NOMO-1 treated with dmso at 0.1 percent for 144 hours (cell line): ENCODE measurements at regions not wholly inside any gene's neighbourhood (a gene's known extent, or its start where the extent isn't known, plus 50 kb on each side); places are given as distances from the start of the nearest gene placed in this dataset.
"Not testable (repeated sequence)": the region's sequence is repeated elsewhere in the genome, so short reads cannot be mapped to it uniquely, and the experiment has no call there.

Experiments used
- DNase-seq: peaks from one replicate; lab custom pipeline; 2025; ENCODE audit not compliant: unreplicated experiment; lab: John Stamatoyannopoulos, UW

- not testable (repeated sequence) for DNase-seq
Measured at GRCh38 chr7:149930374-149931068, 56.8 kb downstream of the ATP6V0E2 start.

GRCh38 chr7:149933776-149934175 lies 60.0 kb downstream of the ATP6V0E2 start:
- not testable (repeated sequence) for DNase-seq

- not testable (repeated sequence) for DNase-seq
Measured at GRCh38 chr7:149947346-149947745, 73.6 kb downstream of the ATP6V0E2 start.

GRCh38 chr7:149948444-149948843 lies 74.7 kb downstream of the ATP6V0E2 start:
- DNase-seq = not testable (repeated sequence)

GRCh38 chr7:149949863-149950577 lies 76.3 kb downstream of the ATP6V0E2 start:
- not testable (repeated sequence) for DNase-seq

GRCh38 chr7:149950578-149950924 lies 76.8 kb downstream of the ATP6V0E2 start:
- not testable (repeated sequence) for DNase-seq

- DNase-seq = not testable (repeated sequence)
Measured at GRCh38 chr7:149951579-149951978, 77.8 kb downstream of the ATP6V0E2 start.

- DNase-seq = not testable (repeated sequence)
Measured at GRCh38 chr7:149958880-149959279, 85.1 kb downstream of the ATP6V0E2 start.

- not testable (repeated sequence) for DNase-seq
Measured at GRCh38 chr7:149960863-149961262, 87.1 kb downstream of the ATP6V0E2 start.

- DNase-seq = not testable (repeated sequence)
Measured at GRCh38 chr7:149961878-149962277, 88.1 kb downstream of the ATP6V0E2 start.

GRCh38 chr7:149962685-149963319 lies 89.0 kb downstream of the ATP6V0E2 start:
- DNase-seq = not testable (repeated sequence)

GRCh38 chr7:149963985-149964384 lies 90.2 kb downstream of the ATP6V0E2 start:
- not testable (repeated sequence) for DNase-seq

- not testable (repeated sequence) for DNase-seq
Measured at GRCh38 chr7:149966444-149966843, 92.7 kb downstream of the ATP6V0E2 start.

GRCh38 chr7:149972977-149973376 lies 99.2 kb downstream of the ATP6V0E2 start:
- DNase-seq = not testable (repeated sequence)

GRCh38 chr7:149973681-149974080 lies 99.9 kb downstream of the ATP6V0E2 start:
- not testable (repeated sequence) for DNase-seq

GRCh38 chr7:149975608-149976007 lies 101.8 kb downstream of the ATP6V0E2 start:
- DNase-seq = not testable (repeated sequence)

GRCh38 chr7:149978537-149978936 lies 104.8 kb downstream of the ATP6V0E2 start:
- not testable (repeated sequence) for DNase-seq

- not testable (repeated sequence) for DNase-seq
Measured at GRCh38 chr7:149978944-149979343, 105.2 kb downstream of the ATP6V0E2 start.

- DNase-seq = not testable (repeated sequence)
Measured at GRCh38 chr7:149982537-149983112, 108.9 kb downstream of the ATP6V0E2 start.

- DNase-seq = not testable (repeated sequence)
Measured at GRCh38 chr7:149986866-149987265, 113.1 kb downstream of the ATP6V0E2 start.

GRCh38 chr7:149991652-149992302 lies 118.0 kb downstream of the ATP6V0E2 start:
- DNase-seq = not testable (repeated sequence)
